HG03571 (cell line): ENCODE measurements at regions not wholly inside any gene's neighbourhood (a gene's known extent, or its start where the extent isn't known, plus 50 kb on each side); places are given as distances from the start of the nearest gene placed in this dataset.

ENCODE experiments used
- ATAC-seq: cut with Tn5 transposase; IDR thresholded peaks from one replicate; pipeline ENCODE4 v1.9.1; 2021; ENCODE audit not compliant: unreplicated experiment

GRCh38 chr10:131621784-131622624 lies 278.8 kb upstream of the PPP2R2D start:
- no peak for ATAC-seq

GRCh38 chr10:131625041-131625440 lies 275.8 kb upstream of the PPP2R2D start:
- ATAC-seq = no peak

DNA sequence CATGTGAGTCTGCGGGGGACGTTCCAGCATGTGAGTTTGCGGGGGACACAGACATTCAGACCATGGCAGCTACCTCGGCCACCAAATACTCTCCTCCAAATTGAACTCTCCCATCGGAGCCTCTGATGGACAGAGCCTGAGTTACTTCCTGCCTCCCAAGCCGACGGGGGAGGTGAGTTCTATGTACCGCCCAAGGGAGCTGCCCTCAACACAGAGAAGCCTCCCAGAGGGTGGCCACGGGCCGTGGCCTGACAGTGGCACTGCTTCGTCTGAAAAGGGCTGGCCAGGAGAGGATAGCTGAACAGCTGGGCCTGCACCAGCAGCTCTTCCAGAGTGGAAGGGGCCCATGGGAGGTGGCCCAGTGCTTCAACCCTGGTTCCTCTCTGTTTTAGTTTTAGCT lies 274.5 kb upstream of the PPP2R2D start:
- ATAC-seq = no peak

DNA sequence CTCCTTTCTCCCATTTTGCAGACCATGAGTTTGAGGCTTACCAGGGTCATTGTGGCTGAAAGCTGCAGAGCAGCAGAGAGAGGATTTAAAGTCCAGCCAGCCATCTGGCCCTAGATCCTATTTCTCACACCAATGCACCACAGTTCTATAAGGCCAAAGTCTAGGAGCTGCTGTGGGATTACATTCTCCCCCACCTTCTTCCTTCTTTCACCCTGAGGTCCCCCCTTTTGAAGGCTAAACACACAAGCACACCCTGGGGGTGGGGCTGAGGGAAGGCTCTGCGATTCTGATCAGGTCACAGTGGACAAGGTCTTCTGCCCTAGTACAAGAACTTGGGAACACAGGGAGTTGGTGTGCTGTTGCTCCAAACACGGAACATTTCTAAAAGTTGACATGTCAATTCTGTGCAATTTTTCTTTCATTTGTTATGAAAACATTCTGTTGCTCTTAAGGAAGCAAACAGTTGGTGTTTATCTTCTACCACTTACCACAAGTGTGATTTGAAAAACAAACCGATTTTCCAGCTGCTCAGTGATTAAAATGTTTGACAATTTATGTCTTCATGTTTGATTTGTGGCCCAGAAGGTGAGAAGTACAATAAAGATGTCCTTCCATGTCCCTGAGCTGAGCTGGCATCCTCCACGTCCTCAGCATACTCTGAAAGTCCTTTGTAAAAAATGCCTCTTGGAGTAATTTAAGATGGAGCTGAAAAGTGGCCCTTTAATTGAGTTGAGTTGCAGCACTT lies 271.6 kb upstream of the PPP2R2D start:
- ATAC-seq = no peak

- no peak for ATAC-seq
Measured at GRCh38 chr10:131630772-131631258, 270.0 kb upstream of the PPP2R2D start.

DNA sequence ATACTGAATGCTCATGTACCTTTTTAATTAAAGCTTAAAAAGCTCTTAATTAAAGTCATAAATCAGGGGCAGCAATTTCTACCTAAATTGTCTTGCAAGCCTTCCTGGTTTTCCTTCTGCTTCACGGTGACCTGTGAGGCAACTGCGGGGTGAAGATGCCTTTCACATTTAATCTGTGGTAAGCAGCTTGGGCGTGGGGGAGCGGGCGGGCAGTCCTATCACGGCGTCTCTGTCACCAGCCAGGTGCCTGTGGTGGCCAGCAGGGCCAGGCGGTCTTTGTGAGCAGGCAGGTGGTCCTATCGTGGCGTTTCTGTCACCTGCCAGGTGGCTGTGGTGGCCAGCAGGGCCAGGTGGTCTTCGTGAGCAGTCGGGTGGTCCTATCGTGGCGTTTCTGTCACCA lies 269.2 kb upstream of the PPP2R2D start:
- ATAC-seq = no peak

GRCh38 chr10:131635564-131636015 lies 265.2 kb upstream of the PPP2R2D start:
- ATAC-seq = no peak

DNA sequence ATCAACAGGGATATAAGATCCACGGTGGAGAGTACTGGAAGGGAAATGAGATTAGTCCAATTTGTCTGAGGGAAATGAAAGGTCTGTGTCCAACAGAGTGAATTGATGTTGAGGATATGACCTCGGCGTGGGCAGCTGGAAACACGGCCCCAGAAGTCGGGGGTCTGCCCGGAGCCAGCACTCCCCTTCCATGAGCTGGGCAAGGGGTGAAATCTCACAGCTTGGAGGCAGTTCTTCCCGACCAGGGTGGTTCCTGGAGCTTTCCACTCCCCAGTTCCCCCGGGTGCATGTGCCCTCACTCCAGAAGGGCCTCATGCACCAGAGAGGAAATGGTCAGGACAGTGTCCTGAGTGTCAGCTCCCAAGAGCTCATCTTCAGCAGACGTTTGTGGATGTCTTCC lies 264.7 kb upstream of the PPP2R2D start:
- ATAC-seq = no peak

DNA sequence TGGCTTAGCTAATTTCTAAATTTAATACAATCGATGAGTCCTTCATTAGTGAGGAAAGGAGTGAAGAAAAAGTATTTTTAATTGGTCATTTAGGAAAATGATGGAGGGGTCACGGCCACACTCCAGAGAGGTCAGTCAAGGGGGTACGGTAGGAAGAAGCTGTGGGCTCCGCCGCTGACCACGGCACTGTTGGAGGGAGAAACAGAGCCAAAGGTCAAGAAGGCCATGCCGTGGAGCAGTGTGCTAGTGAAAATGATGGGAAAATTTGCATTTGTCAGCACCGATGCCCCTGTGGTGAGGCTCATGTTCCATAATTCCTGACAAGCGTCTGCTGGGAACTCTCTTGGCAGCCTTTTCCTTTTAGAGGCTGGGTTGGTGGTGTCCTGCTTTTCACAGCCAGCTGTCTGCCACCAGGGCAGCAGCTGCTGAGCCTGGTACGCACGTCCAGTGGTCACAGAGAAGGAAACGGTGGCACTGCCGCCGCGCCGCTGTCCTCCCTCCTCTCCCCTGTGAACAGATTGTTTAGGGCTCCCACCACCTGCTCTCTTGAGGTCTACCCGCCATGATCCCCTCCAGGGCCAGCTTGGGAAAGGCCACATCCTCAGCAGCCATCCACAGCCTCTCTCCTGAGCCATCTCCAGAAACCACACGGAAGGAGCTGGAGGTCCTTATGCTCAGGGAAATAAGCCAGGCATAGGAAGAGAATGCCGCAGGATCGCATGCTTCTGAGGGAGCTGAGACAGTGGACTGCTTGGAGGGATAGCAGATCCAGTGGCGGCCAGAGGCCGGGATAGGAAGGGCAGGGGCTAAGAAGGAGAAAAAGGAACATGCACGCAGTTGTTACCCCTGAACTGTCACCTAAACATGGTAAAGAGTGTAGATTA lies 263.7 kb upstream of the PPP2R2D start:
- ATAC-seq = no peak

DNA sequence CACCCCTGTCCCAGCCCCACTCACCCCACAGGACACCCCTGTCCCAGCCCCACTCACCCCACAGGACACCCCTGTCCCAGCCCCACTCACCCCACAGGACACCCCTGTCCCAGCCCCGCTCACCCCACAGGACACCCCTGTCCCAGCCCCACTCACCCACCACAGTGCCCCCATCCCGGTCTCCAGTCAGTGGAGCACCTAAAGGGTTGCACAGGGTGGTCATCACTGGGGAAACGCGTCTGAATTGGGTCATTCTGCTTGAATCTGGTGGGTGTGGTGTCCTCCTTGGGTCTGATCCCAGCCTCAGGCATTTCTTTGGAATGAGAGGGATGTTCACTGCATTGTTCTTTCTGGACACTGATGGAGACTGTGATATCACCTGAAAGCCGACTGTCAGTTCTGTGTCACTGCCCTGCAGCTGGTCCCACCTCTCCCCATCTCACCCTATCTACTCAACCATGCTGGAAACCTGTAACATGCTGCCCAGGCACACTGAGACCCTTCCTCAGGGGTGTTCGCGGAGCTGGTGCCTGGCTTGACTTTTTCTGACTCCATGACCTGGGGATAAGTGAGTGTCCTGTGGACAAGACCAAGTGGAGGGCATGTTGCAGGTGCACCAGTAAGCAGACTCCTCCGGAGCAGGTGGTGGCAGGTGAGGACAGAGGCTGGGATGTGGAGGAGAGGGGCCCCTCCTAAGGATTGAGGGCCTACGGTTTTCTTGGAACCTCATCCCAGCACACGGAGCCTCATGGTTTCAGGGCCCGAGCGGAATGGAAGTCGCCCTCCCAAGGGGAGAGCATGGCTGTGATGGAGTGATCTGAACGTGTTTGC lies 262.5 kb upstream of the PPP2R2D start:
- ATAC-seq = no peak

DNA sequence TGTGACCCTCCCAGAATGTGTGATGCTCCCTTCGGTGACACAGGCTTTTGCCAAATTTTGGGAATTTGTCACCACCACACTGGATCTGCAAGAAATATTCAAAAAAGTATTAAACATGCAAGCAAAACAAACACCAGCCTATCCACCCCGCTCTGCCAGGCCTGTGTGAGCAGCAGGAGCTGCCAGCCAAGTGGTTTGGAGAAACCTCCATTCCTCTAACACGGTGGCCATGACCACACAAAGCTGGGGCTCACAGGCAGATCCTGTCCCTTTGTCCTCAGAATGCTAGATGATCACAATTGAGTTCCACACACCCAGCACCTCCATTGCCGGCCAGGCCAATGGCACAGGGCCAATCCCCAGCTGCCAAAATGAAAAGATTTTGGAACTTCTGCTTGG lies 261.9 kb upstream of the PPP2R2D start:
- no peak for ATAC-seq

- ATAC-seq = no peak
Measured at GRCh38 chr10:131640045-131640644, 260.7 kb upstream of the PPP2R2D start.

DNA sequence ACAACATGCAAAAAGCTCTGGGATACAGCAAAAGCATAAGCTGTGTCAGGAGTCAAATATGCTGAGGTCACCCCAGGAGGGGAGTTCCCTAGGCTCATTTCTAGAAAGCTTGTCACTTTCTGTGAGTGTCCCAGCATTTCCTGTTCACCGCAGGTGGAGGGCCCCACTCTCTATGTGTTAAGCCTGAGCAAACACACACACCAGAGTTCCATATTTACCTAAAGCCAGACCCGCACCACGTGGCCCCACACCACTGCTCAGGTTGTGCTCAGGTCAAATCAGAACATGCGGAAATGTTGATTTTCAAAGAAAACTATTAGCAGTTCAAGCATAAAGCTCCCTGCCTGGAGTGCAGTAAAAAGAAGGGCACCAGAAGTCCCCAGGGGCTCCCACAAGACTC lies 259.6 kb upstream of the PPP2R2D start:
- ATAC-seq = peak; percentile 97

DNA sequence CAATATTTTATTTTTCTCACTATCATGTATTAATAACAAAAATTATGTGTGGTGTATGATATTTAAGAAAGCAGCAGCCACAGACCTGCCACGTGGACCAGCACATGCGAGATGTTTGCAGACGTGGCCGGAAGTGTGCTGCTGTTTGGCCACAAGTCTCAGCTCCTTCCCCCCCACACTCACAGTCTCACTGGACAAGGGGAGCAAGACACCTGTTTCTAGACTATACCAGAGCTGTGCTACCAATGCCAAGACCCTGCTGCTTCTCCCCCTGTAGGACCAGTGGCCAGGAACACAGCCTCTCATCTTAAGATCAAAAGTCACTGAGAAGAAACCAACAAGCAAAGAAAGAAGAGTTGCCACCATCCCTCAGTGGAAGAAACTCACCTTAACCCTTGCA lies 258.9 kb upstream of the PPP2R2D start:
- no peak for ATAC-seq

DNA sequence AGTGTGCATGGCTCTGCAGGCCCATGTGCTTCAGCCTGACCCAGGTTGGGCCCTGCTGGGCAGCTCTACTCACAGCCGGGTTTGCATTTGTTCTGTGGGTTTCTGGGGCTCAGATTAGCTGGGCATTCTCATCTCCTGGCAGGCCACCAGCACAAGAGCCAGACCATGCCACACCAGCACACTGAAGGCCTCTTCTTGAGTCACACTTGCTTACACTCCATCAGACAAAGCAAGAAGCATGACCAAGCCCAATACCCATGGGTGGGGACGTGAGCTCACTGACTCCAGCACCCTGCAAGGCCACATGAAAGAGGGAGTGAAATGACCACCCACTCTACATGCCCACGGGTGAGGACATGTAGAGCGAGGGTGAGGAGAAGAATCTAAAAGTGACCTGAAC lies 257.8 kb upstream of the PPP2R2D start:
- ATAC-seq = no peak

- ATAC-seq = no peak
Measured at GRCh38 chr10:131644289-131644688, 256.5 kb upstream of the PPP2R2D start.

DNA sequence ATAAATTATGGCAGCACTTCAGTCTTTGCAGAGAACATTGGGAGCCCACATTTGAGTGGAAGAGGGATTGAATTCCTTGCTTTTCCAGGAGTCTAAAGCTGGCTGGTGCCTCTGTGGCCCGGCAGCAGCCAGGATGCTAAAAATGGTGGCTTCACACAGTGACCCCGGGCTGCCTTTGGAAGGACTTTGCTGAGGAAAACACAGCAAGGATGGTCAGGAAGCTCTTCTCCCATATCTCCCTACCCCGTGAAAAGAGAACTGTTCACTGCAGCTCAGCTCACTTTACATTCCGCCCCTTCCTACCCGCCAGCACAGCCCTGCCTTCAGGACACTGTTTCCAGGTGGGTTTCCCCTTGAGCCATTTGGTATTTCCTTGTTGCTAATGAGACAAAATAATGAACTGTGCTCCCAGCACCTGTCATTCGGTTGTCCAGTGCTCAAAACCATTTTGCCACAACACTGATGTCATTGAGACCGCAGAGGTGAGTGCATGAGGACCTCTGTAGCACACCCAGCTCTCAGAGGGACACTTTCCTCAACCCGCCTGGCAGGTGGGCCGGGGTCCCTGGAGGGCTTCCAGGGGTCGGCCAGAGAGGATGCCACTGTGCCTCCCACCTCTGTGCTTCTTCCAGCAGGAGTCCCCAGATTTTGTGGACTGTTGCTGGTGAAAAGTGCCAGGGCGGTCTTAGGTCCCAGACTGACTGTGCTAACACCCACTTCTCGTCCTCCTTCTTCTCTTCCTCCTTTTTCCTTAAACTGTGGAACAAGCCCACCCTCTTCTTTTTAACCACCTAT lies 255.7 kb upstream of the PPP2R2D start:
- ATAC-seq = no peak

DNA sequence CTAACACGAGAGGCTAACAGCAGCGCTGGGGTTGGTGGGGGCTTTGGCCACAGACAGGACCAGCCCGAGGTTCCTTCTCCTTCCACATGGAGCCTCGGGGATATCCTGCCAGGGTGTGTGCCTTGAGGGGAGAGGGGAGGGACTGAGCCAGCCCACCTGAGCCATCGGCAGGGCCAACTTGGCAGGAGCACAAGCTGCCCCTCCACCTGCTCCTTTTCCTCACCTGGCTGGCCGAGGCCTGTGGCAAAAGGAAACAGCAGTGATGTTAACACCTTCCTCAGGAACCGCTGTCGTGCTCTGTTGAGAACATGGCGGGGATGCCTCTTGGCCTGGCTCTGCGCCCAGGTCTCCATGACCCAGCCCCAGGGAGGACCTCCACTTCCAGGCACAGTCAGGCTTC lies 255.1 kb upstream of the PPP2R2D start:
- ATAC-seq = no peak
